Astrocyte of the cerebellum (primary cell): ENCODE measurements at regions not wholly inside any gene's neighbourhood (a gene's known extent, or its start where the extent isn't known, plus 50 kb on each side); places are given as distances from the start of the nearest gene placed in this dataset.

Experiments used
- DNase-seq: peaks from one replicate; pipeline ENCODE4 v3.0.0-alpha.2; 2011; ENCODE audit warnings: low read depth
- H3K4me3 ChIP-seq: 2 replicates; pipeline ENCODE4 v1.5.1; 2011; ENCODE audit warnings: mild to moderate bottlenecking, low read depth, low read length, moderate library complexity
- in situ Hi-C: cut with HindIII; loops from 2 replicates; pipeline ENCODE4 v1.10.0; 2017; ENCODE audit warnings: low sequenced_read_pairs
- TF ChIP-seq, protein P1 (sequence below): IDR thresholded peaks from 2 replicates; pipeline ENCODE4 v1.5.1; 2012; ENCODE audit warnings: low read length, low read depth, moderate library complexity, mild to moderate bottlenecking; ENCODE audit errors: missing control alignments

GRCh38 chr12:4214877-4215228 is 58.7 kb upstream of the CCND2 start:
- in situ Hi-C loops = loop anchor here (5.0 kb wide), 1 partner anchor 38 kb away; no protein-coding TSS in a partner anchor
- TF ChIP-seq, protein P1, sequence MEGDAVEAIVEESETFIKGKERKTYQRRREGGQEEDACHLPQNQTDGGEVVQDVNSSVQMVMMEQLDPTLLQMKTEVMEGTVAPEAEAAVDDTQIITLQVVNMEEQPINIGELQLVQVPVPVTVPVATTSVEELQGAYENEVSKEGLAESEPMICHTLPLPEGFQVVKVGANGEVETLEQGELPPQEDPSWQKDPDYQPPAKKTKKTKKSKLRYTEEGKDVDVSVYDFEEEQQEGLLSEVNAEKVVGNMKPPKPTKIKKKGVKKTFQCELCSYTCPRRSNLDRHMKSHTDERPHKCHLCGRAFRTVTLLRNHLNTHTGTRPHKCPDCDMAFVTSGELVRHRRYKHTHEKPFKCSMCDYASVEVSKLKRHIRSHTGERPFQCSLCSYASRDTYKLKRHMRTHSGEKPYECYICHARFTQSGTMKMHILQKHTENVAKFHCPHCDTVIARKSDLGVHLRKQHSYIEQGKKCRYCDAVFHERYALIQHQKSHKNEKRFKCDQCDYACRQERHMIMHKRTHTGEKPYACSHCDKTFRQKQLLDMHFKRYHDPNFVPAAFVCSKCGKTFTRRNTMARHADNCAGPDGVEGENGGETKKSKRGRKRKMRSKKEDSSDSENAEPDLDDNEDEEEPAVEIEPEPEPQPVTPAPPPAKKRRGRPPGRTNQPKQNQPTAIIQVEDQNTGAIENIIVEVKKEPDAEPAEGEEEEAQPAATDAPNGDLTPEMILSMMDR = no peak
- H3K4me3 ChIP-seq = no peak overlapping the region
- DNase-seq = no peak

- in situ Hi-C loops = loop anchor here (5.0 kb wide), 1 partner anchor 36 kb away; no protein-coding TSS in a partner anchor
- DNase-seq = no peak
- H3K4me3 ChIP-seq = no peak overlapping the region
- TF ChIP-seq, protein P1 = no peak
Measured at GRCh38 chr12:4213471-4213870, 60.1 kb upstream of the CCND2 start.

- TF ChIP-seq, protein P1 = no peak
- in situ Hi-C loops = loop anchor here (5.0 kb wide), 1 partner anchor 36 kb away; no protein-coding TSS in a partner anchor
- no peak for DNase-seq
- H3K4me3 ChIP-seq = no peak overlapping the region
Measured at GRCh38 chr12:4212845-4213244, 60.7 kb upstream of the CCND2 start.

- in situ Hi-C loops = loop anchor here (5.0 kb wide), 1 partner anchor 34 kb away; no protein-coding TSS in a partner anchor
- DNase-seq = no peak
- H3K4me3 ChIP-seq = no peak overlapping the region
- TF ChIP-seq, protein P1 = no peak
Measured at GRCh38 chr12:4211372-4211771, 62.2 kb upstream of the CCND2 start.

GRCh38 chr12:4210183-4210582 is 63.4 kb upstream of the CCND2 start:
- no peak overlapping the region for H3K4me3 ChIP-seq
- in situ Hi-C loops = loop anchor here (5.0 kb wide), 1 partner anchor 33 kb away; no protein-coding TSS in a partner anchor
- DNase-seq = no peak
- TF ChIP-seq, protein P1 = no peak

GRCh38 chr12:4206470-4206869 is 67.1 kb upstream of the CCND2 start:
- TF ChIP-seq, protein P1 = no peak
- no peak overlapping the region for H3K4me3 ChIP-seq
- DNase-seq = no peak
- in situ Hi-C loops = no loop called here
